ENCODE measurements at regions not wholly inside any gene's neighbourhood (a gene's known extent, or its start where the extent isn't known, plus 50 kb on each side); places are given as distances from the start of the nearest gene placed in this dataset.

DNA sequence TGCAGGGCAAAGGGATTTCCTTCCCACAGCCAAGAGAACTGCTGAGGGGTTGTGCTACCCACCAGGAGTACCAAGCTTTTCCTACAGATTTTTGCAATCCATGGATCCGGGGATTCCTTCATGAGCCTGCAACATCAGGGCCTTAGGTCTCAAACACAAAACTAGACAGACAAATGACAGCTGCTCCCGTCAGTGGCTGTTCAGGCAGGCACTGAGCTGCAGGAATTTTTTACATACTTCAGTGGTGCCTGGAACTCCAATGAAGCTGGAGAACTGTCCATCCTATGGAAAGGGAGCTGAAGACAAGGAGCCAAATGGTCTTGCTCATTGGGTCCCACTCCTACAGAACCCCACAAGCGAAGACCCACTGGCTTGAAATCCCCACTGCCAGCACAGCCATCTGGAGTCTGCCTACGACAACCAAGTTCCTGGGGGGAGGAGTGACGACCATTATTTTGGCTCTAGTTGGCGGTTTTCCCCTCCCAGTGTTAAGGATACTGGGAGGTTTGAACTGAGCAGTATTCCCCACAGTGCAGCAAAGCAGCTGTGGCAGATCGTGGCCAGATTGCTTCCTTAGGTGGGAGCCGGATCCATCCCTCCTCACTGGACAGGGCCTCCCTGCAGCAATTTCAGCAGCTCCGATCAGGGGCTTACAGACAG is 157.7 kb upstream of the TMEM45B start:
- TF ChIP-seq CTCF (IDR thresholded peaks at IDR 0.05) (no peak), POLR2A (IDR thresholded peaks at IDR 0.05) (no peak)
